ENCODE measurements at regions not wholly inside any gene's neighbourhood (a gene's known extent, or its start where the extent isn't known, plus 50 kb on each side); places are given as distances from the start of the nearest gene placed in this dataset.

DNA sequence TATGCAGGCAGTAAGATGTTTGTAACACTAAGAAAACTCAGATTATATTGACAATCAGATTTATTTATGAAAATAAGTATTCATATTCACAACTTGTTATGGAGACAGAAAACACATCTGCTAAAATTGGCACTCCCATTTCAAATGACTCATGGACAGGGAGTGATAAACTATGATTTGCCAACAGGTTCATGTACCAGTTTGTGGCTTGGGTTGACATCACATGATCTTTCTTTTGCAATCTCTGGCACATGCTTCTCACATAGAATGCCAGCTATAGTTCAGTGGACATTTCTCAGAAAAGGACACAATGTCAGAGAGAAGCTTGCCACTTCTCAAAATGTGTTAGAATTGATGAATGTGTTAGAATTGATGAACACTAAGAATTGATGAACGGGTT lies 663.2 kb upstream of the ANKRD30A start:
- TF ChIP-seq CTCF (IDR thresholded peaks at IDR 0.05; ENCODE audit: low read depth, low read length) (no peak), EZH2phosphoT487 (IDR thresholded peaks at IDR 0.05; ENCODE audit: low read depth) (no peak)

Data from OCI-LY3 (cell line).